Stimulated activated memory B cell treated with anti-CD40 and anti-IgM and Interleukin-4, amounts not matched to agents 10 μg/mL and 1 μg/mL and 100 μg/mL, for 72 hours (primary cell): ENCODE measurements at regions not wholly inside any gene's neighbourhood (a gene's known extent, or its start where the extent isn't known, plus 50 kb on each side); places are given as distances from the start of the nearest gene placed in this dataset.

Source experiments
- ATAC-seq: fragments of 150-1000 bp; cut with Tn5 transposase; 2 replicates; pipeline ENCODE4 v1.10.0; 2021
- H3K27ac Mint-ChIP-seq: one replicate; pipeline ENCODE4 v1.8.0; 2022; ENCODE audit warnings: mild to moderate bottlenecking, mixed read lengths
- H3K27me3 Mint-ChIP-seq: one replicate; pipeline ENCODE4 v1.8.0; 2022; ENCODE audit warnings: mixed read lengths
- H3K36me3 Mint-ChIP-seq: one replicate; pipeline ENCODE4 v1.8.0; 2022; ENCODE audit warnings: mixed read lengths
- H3K4me1 Mint-ChIP-seq: one replicate; pipeline ENCODE4 v1.8.0; 2022; ENCODE audit warnings: mixed read lengths
- H3K4me3 Mint-ChIP-seq: one replicate; pipeline ENCODE4 v1.8.0; 2022; ENCODE audit warnings: mild to moderate bottlenecking, moderate library complexity, mixed read lengths
- H3K9me3 Mint-ChIP-seq: one replicate; pipeline ENCODE4 v1.8.0; 2022; ENCODE audit warnings: mixed read lengths

DNA sequence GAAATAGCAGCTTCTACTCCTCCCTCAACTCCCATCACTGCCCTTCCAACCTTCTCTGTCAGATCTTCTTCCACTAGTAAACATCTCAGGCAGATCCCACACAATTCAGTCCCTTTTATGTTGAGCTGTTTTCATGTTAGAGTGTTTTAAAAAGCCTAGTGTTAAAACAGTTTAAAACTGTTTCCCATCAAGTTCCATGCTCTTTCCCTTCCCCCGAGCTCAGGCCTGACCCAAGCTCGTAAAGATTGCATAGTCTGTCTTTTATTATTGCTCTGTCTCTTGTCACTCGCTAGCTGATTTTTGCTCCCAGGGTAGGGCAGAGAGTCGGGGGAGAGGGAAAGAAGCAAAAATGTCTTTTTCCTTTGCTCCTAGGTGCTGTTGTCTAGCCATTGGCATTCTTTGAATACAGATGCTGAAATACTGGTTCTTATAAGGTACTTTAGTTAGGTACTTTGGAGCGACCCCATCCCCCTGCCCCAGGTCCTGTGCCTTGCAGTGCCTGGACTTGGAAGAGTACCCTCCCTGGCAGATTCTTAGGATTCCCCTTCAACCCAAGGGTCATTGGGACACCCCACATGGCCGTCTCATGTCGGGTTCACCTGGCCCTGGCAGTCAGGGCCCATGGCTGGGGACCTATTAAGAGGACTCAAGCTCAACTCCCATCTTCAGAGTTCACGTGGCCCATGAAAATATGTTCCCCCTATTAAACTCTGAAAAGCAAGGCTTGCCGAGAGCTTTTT, 101.2 kb upstream of the ARMC2 start:
- H3K4me3 Mint-ChIP-seq = no peak overlapping the region
- H3K27me3 Mint-ChIP-seq = peaks cover 15% of the 10 kb centered on the region
- peaks cover 5% of the 10 kb centered on the region for H3K4me1 Mint-ChIP-seq

DNA sequence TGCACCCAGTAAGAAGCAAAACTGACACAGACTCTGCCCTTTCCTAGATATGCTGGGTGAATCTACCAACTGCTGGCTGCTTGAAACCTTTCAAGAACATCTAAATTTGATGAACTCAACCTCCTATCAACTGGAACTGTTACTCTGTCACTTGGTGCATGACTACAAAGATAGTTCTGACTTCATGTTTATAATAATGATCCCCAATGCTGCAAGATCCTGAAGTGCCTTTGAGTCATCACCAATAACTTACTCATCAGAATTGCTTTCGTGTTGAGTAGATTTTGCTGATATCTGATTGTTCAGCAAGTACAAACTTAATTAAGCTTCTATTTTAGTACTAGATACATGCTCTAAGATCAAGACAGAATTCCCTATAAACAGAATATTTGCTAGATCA, 100.2 kb upstream of the ARMC2 start:
- Mint-ChIP-seq H3K4me3 (no peak overlapping the region), H3K27ac (no peak overlapping the region), H3K27me3 (peaks cover 13% of the 10 kb centered on the region), H3K36me3 (no peaks in the 10 kb centered on the region), H3K4me1 (no peaks in the 10 kb centered on the region), H3K9me3 (no peaks in the 10 kb centered on the region)
- ATAC-seq = no peak

More for the DNA sequence above, 101.2 kb upstream of the ARMC2 start:
- Mint-ChIP-seq H3K36me3 (no peaks in the 10 kb centered on the region), H3K27ac (no peak overlapping the region), H3K9me3 (no peaks in the 10 kb centered on the region)
- no peak for ATAC-seq

DNA sequence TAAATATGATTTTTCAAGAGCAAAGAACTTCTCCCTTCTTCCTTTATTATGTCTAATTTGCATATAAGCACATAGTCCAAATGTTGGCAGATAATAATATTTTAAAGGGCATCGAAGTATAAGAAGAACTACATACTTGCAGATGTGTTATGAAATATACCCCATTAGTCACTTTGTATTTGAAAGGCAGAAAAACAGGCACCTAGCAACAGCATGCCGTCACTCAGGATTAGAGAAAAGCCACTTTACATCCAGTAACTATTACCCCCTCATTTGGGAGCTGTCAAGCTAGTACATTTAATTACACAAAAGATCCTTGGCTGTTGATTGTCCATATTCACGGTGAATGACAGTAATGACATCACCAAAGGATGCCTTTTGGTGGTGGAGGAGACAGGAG, 99.3 kb upstream of the ARMC2 start:
- Mint-ChIP-seq H3K9me3 (no peaks in the 10 kb centered on the region), H3K4me1 (no peaks in the 10 kb centered on the region), H3K4me3 (no peak overlapping the region), H3K27me3 (peaks cover 4% of the 10 kb centered on the region), H3K36me3 (no peaks in the 10 kb centered on the region), H3K27ac (no peak overlapping the region)
- ATAC-seq = no peak

DNA sequence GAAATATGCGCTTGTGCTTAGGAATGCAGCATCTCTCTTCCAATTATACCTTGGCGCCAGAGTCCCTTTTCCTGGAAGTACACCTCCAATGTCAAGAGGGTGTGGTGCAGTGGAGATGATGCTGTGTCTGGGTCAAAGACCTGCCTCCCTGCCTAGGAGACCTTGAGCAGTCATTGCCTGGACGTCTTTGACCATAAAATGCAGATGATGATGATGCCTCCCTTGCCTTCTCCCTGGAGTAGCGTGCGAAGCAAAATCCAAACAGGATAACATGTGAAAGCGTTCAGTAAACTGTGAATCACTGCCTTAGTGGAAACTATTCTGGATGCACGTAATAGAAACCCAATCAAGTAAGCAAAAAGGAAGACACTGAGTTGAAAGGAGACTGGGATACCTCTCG, 97.4 kb upstream of the ARMC2 start:
- H3K4me3 Mint-ChIP-seq = no peak overlapping the region
- H3K4me1 Mint-ChIP-seq = no peaks in the 10 kb centered on the region
- no peak for ATAC-seq
- H3K9me3 Mint-ChIP-seq = no peaks in the 10 kb centered on the region
- no peaks in the 10 kb centered on the region for H3K36me3 Mint-ChIP-seq
- no peak overlapping the region for H3K27ac Mint-ChIP-seq
- no peaks in the 10 kb centered on the region for H3K27me3 Mint-ChIP-seq

DNA sequence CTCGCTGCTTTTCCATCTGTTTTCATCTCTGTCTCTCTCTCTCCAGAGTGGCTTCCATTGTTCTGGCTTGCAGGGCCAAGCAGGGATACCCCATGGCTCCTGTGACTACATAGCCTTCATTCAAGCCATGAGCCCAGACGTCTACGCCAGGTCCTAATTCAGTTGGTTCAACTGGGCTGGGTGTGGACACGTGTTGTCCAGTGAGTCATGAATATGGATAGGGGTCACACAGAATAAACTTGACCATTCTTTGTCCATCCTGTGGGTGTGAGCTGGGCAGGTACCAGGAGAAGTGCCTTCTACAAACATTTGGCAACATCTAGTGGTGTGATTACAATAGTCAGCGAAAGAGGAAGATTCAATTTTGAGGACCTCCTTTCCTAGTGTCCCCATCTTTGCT, 96.9 kb upstream of the ARMC2 start:
- Mint-ChIP-seq H3K27me3 (no peaks in the 10 kb centered on the region), H3K4me1 (no peaks in the 10 kb centered on the region), H3K36me3 (no peaks in the 10 kb centered on the region), H3K4me3 (no peak overlapping the region), H3K9me3 (no peaks in the 10 kb centered on the region), H3K27ac (no peak overlapping the region)
- no peak for ATAC-seq

DNA sequence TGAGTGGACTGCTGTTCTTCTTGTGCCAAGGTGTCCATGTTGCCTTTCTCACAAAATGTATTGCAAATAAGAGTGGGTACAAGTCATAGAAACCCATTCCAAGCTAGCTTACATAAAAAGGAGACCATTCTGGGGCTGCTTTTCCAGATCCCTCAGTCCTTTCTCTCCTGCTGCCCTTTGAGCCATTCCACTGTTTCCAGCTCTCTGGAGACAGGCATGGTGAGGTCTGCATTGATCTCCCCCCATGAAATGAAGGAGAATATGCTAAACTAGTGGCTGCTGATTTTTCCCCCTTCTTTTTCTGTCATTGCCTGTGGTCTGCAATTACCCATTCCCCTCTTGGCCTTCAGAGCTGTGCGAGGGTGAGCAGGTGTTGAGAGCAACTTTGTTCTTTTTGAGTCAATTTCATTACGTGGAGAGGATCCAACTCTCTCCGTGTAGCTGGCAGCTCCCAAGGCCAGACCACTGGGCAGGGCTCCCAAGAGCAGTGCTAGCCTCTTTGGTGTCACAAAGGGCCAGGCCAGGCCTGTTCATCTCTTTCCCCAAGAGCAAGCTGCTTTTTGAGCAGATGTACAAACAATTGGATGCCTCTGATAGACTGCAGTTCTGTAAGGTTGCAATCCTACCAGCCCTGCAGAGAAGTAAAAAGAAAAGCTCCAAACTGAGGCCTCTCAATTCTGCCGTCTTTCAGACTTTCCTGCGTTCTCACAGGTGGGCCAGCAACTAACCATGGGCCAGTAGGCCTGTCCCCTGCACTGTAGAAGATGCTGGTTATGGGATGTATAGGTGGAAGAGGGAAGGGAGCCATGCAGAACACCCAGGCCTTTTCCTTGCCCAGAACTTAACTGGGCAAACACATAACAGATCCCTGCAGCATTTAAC, 96.1 kb upstream of the ARMC2 start:
- H3K27me3 Mint-ChIP-seq = no peaks in the 10 kb centered on the region
- H3K4me3 Mint-ChIP-seq = no peak overlapping the region
- no peak overlapping the region for H3K27ac Mint-ChIP-seq
- no peaks in the 10 kb centered on the region for H3K36me3 Mint-ChIP-seq
- no peaks in the 10 kb centered on the region for H3K4me1 Mint-ChIP-seq
- no peaks in the 10 kb centered on the region for H3K9me3 Mint-ChIP-seq
- ATAC-seq = no peak

DNA sequence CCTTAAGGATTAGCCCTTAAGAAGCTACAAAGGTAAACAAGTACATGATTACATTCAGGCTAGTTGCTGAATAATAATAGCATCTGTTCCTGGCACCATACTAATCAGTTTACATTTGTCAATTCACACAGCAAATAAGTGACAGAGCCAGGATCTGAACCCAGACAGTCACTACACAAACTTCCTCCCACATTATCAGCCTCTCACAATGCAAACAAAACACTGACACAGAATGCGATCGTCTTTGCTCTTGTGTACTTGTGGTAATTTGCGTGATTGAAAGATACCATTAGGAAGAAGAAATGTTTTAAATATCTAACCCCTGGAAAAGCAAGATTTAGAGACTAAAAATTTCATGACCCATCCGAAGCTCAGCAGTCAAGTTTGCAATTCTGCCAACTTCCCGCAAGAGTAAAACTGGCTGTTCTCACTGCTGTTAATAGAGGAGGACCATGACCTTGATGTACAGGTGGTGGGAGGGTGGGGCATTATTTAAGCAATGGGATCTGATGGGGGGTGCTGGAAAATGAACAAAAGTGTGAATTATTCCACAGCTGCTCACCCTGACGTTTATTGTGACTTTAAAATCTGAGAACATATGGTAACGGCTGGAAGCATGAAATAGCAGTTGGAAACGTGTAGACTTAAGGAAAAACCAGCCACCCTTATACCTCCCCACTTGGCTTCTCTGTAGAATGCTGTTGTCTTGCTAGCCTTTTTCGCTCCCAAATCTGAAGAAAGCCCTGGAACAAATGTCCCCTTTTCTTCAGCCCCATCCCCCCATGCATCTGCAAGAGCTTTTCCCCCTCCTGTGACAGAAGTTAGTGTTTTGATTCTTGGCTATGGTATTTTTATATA, 95.3 kb upstream of the ARMC2 start:
- H3K4me3 Mint-ChIP-seq = no peak overlapping the region
- no peak for ATAC-seq
- H3K27me3 Mint-ChIP-seq = no peaks in the 10 kb centered on the region
- H3K36me3 Mint-ChIP-seq = no peaks in the 10 kb centered on the region
- H3K9me3 Mint-ChIP-seq = no peaks in the 10 kb centered on the region
- H3K4me1 Mint-ChIP-seq = no peaks in the 10 kb centered on the region
- no peak overlapping the region for H3K27ac Mint-ChIP-seq

DNA sequence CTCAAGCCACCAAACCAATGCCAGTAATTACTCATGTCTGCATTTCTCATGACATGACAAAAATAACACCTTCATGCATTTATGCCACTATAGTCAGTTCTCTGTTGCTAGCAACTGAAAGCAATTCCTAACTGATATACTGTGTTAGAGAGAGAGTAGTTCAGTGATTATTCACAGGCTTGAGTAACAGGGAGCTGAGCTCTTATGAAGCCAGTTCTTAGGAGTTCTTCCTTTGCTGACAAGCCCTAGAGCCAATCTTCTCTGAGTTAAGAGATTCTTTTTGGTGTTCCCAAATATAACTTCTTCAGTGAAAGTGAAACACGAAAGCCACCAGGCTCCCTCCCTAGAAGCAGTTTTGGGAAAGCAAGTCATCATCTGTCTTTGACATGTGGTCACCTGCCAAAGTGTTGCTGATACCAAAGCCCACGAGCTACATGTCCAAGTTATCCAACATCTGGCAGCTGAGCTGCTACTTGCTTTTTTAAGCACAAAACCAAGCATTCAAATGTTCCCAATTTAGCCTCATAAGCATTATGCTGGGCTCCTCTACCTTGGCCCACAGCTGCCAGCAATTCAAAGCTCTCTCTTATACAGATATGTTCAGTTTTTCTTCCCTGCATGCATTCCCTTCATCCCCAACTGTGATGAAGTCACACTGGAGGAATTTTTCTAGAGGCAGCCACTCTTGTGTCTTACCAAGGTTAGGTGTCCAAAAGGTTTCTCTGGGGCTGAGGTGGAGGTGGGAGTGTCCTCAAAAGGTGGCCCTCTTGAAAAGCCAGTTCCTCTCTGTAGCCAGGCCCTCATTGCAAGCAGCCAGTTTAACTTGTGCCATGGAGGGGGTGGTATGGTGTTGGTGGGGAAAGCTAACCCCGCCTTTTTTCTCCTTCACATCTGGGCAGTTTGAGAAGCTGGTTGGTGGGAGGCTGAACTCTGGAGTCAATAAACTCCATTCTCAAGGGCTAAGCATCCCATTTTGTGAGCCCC, 92.7 kb upstream of the ARMC2 start:
- Mint-ChIP-seq H3K4me3 (no peak overlapping the region), H3K36me3 (no peaks in the 10 kb centered on the region), H3K9me3 (no peaks in the 10 kb centered on the region), H3K27me3 (no peaks in the 10 kb centered on the region), H3K4me1 (no peaks in the 10 kb centered on the region), H3K27ac (no peak overlapping the region)
- ATAC-seq = no peak

DNA sequence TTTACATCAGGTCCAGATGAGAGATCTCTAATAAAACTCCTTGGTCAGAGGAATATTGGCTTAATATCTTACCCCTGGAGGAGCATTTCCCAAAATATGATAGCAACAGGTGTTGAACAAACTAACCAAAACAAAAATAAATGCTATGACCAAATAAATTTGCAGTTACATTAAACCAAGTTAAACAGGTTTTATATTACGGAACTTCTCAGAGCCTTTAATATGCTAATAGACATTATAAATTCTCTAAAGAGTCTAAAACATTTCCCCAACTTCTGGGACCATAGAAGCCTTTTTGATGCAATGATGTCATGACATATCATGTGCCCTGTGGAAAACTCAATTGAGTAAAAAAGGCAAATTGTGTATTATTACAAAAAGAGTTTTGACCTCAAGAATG, 90.9 kb upstream of the ARMC2 start:
- peaks cover 4% of the 10 kb centered on the region for H3K4me1 Mint-ChIP-seq
- H3K4me3 Mint-ChIP-seq = no peak overlapping the region
- H3K27ac Mint-ChIP-seq = no peak overlapping the region
- H3K27me3 Mint-ChIP-seq = no peaks in the 10 kb centered on the region
- no peaks in the 10 kb centered on the region for H3K36me3 Mint-ChIP-seq
- no peaks in the 10 kb centered on the region for H3K9me3 Mint-ChIP-seq
- ATAC-seq = no peak

DNA sequence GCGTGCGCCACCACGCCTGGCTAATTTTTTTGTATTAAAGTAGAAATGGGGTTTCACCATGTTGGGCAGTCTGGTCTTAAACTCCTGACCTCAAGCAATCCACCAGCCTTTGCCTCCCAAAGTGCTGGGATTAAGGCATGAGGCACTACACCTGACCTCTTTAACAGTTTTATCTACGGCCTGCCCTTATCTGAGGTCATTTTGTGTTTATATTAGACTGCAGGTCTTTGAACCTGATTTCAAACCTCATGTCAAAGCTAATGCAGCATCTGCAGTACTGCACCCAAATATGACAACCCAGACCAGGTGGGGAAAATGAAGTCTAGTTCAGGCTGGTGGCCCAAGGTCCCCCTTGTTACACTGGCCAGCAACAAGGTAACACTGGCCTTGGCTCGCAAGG, 89.3 kb upstream of the ARMC2 start:
- Mint-ChIP-seq H3K9me3 (no peaks in the 10 kb centered on the region), H3K27me3 (no peaks in the 10 kb centered on the region), H3K4me3 (no peak overlapping the region), H3K27ac (no peak overlapping the region), H3K36me3 (no peaks in the 10 kb centered on the region), H3K4me1 (peaks cover 8% of the 10 kb centered on the region)
- no peak for ATAC-seq

DNA sequence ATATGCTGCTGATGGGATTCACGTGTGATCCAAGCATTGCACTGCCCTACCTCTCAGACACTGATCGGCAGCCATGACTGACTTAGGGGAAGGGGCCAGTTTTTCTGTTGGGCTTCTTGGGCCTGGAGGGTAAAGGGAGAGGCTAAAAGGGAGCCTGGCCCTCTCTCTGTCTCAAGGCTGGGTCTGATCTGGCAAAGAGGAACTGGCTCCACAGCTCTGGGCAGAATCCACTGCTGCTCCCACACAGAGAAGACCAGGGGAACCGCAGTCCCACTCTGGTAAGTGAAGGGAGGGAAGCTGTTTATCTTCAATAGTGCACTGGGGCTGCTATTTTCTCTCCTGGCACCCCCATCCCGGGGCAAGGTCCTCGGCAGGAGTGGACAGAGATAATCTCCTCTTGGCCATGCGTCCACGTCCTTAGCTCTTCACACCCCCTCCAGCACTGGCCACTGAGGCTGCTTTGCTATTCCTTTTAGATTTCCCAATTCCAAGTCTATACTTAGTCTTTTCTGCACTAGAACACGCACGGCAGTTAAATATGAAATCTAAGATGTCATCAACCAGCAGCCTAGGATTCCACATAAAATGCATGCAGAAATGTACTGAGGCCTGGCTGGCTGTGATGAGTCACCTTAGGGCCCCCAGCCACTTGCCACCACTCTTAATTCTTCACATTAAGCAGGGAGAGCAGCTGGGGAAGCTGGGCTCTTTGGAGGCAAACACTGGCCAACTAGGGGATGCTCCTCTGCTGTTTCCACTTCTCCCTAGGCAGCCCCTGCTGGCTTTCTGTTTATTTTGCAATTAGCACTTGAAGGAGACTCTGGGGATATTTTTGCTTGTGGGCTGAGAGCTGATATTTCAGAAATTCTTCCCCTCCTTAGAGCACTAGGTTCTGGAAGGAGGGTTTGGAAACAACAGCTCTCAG, 87.8 kb upstream of the ARMC2 start:
- no peaks in the 10 kb centered on the region for H3K27me3 Mint-ChIP-seq
- no peak overlapping the region for H3K27ac Mint-ChIP-seq
- no peak for ATAC-seq
- H3K36me3 Mint-ChIP-seq = no peaks in the 10 kb centered on the region
- H3K4me3 Mint-ChIP-seq = no peak overlapping the region
- no peaks in the 10 kb centered on the region for H3K9me3 Mint-ChIP-seq
- H3K4me1 Mint-ChIP-seq = peaks cover 8% of the 10 kb centered on the region

DNA sequence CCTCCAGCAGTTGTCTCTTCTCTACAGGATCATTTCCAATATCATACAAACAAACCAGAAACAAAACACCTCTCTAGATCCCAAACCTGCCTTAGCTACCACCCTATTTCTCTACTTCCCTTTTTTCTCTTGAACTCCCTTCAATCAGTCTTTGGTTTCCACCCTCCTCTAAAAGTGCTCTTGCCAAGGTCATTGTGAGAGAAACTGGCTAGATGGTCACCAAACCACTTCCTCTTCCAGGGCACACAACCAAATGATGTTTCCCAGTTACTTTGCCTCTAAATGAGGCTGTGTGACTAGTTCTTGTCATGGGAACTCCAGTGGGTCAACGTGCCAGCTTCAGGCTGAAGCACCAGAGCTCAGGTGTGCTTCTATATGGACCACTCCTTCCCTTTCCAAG, 85.8 kb upstream of the ARMC2 start:
- Mint-ChIP-seq H3K4me3 (no peak overlapping the region), H3K36me3 (no peaks in the 10 kb centered on the region), H3K9me3 (no peaks in the 10 kb centered on the region), H3K27me3 (no peaks in the 10 kb centered on the region), H3K27ac (no peak overlapping the region), H3K4me1 (peaks cover 9% of the 10 kb centered on the region)
- ATAC-seq = peak; percentile 71

DNA sequence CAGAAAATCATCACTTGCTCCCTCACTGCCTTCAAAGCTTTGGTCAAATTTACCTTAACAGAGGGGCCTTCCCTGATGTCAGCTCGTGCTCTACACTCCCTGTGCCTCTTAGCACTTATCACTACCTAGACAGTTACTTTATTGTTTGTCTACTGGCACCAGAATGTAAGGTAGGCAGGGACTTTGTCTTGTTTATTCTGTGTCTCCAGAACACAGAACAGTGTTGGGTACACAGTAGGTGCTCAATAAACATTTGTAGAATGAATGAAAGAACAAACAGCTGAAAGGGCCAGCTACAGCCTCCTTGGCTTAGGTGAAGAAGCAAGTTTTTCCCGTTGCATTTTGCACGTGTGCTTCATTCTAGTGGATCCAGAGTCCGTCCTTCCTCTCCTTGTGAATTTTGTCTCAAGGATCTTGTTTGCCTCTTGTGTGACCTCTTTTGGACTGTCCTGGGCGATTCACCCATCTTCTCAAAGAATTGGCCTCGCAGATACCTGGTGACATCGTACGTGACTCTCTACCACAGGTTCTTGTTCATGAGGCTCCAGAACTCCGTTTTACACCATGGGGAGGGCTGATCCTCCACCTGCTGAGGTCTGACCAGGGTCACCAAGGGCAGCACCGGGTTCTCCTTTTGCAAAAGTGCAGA, 84.2 kb upstream of the ARMC2 start:
- H3K4me3 Mint-ChIP-seq = no peak overlapping the region
- H3K27ac Mint-ChIP-seq = no peak overlapping the region
- H3K9me3 Mint-ChIP-seq = no peaks in the 10 kb centered on the region
- peaks cover 15% of the 10 kb centered on the region for H3K4me1 Mint-ChIP-seq
- no peaks in the 10 kb centered on the region for H3K27me3 Mint-ChIP-seq
- no peak for ATAC-seq
- no peaks in the 10 kb centered on the region for H3K36me3 Mint-ChIP-seq
